Stimulated activated CD4-positive, alpha-beta T cell treated with anti-CD3 and anti-CD28 coated beads, Interleukin-1b, Interleukin-23, amount 100 ng/mL, for 4 hours (primary cell): ENCODE measurements at regions not wholly inside any gene's neighbourhood (a gene's known extent, or its start where the extent isn't known, plus 50 kb on each side); places are given as distances from the start of the nearest gene placed in this dataset.
"Not testable (repeated sequence)": the region's sequence is repeated elsewhere in the genome, so short reads cannot be mapped to it uniquely, and the experiment has no call there.

ENCODE experiments used
- DNase-seq, 2 donors: peaks; one replicate each; pipeline ENCODE4 v3.0.0-alpha.2; 2020; ENCODE audit warnings: low read depth in 2 of 2

- DNase-seq = no peak
Measured at GRCh38 chr21:31456201-31456600, 112.1 kb upstream of the TIAM1 start.

GRCh38 chr21:31455506-31455905 is 111.4 kb upstream of the TIAM1 start:
- no peak for DNase-seq

- DNase-seq = no peak
Measured at GRCh38 chr21:31450980-31451379, 106.9 kb upstream of the TIAM1 start.

GRCh38 chr21:31449921-31450535 is 106.0 kb upstream of the TIAM1 start:
- DNase-seq = no peak

- no peak for DNase-seq
Measured at GRCh38 chr21:31448496-31448895, 104.4 kb upstream of the TIAM1 start.

- no peak for DNase-seq
Measured at GRCh38 chr21:31447505-31447904, 103.4 kb upstream of the TIAM1 start.

- peak in 1 of 2 donors; percentile 11 for DNase-seq
Measured at GRCh38 chr21:31446226-31446855, 102.3 kb upstream of the TIAM1 start.

GRCh38 chr21:31445137-31445536 is 101.1 kb upstream of the TIAM1 start:
- DNase-seq = no peak

GRCh38 chr21:31443736-31444521 is 99.9 kb upstream of the TIAM1 start:
- no peak for DNase-seq

GRCh38 chr21:31442339-31442738 is 98.3 kb upstream of the TIAM1 start:
- no peak for DNase-seq

- DNase-seq = no peak
Measured at GRCh38 chr21:31429506-31429905, 85.4 kb upstream of the TIAM1 start.

- DNase-seq = no peak
Measured at GRCh38 chr21:31426235-31426797, 82.3 kb upstream of the TIAM1 start.

GRCh38 chr21:31425138-31425537 is 81.1 kb upstream of the TIAM1 start:
- DNase-seq = no peak

- DNase-seq = no peak
Measured at GRCh38 chr21:31424058-31424457, 80.0 kb upstream of the TIAM1 start.

GRCh38 chr21:31420988-31421387 is 76.9 kb upstream of the TIAM1 start:
- DNase-seq = no peak

GRCh38 chr21:31420354-31420753 is 76.3 kb upstream of the TIAM1 start:
- DNase-seq = no peak

GRCh38 chr21:31418377-31419001 is 74.4 kb upstream of the TIAM1 start:
- DNase-seq = no peak

- DNase-seq = not testable (repeated sequence)
Measured at GRCh38 chr21:31417214-31417613, 73.2 kb upstream of the TIAM1 start.

- no peak for DNase-seq
Measured at GRCh38 chr21:31416465-31416864, 72.4 kb upstream of the TIAM1 start.

GRCh38 chr21:31414263-31415000 is 70.4 kb upstream of the TIAM1 start:
- no peak for DNase-seq

GRCh38 chr21:31413698-31414097 is 69.6 kb upstream of the TIAM1 start:
- no peak for DNase-seq
